ENCODE measurements at regions not wholly inside any gene's neighbourhood (a gene's known extent, or its start where the extent isn't known, plus 50 kb on each side); places are given as distances from the start of the nearest gene placed in this dataset.

- DNase-seq (ENCODE audit: extremely low read depth, low read depth), result no peak
- TF ChIP-seq CTCF (IDR thresholded peaks at IDR 0.05; ENCODE audit: low read depth, low read length), result no peak
These were observed 161.0 kb downstream of the SPATA31D1 start for GRCh38 chr9:82149501-82149946.

GRCh38 chr9:82152181-82152580 is 163.6 kb downstream of the SPATA31D1 start:
- DNase-seq (ENCODE audit: extremely low read depth, low read depth), result no peak
- no peak for TF ChIP-seq CTCF (IDR thresholded peaks at IDR 0.05; ENCODE audit: low read depth, low read length)

GRCh38 chr9:82153032-82153431 is 164.5 kb downstream of the SPATA31D1 start:
- no peak for DNase-seq (ENCODE audit: extremely low read depth, low read depth)
- no peak for TF ChIP-seq CTCF (IDR thresholded peaks at IDR 0.05; ENCODE audit: low read depth, low read length)

- DNase-seq (ENCODE audit: extremely low read depth, low read depth), result no peak
- TF ChIP-seq CTCF (IDR thresholded peaks at IDR 0.05; ENCODE audit: low read depth, low read length), result no peak
These were observed 166.0 kb downstream of the SPATA31D1 start for GRCh38 chr9:82154573-82154972.

GRCh38 chr9:82161876-82162275 is 173.3 kb downstream of the SPATA31D1 start:
- TF ChIP-seq CTCF (IDR thresholded peaks at IDR 0.05; ENCODE audit: low read depth, low read length), result no peak

GRCh38 chr9:82164159-82164558 is 175.6 kb downstream of the SPATA31D1 start:
- TF ChIP-seq CTCF (IDR thresholded peaks at IDR 0.05; ENCODE audit: low read depth, low read length), result no peak
- no peak for DNase-seq (ENCODE audit: extremely low read depth, low read depth)

More at GRCh38 chr9:82161876-82162275, 173.3 kb downstream of the SPATA31D1 start:
- DNase-seq (ENCODE audit: extremely low read depth, low read depth), result no peak

GRCh38 chr9:82167296-82167695 is 178.7 kb downstream of the SPATA31D1 start:
- no peak for TF ChIP-seq CTCF (IDR thresholded peaks at IDR 0.05; ENCODE audit: low read depth, low read length)
- DNase-seq (ENCODE audit: extremely low read depth, low read depth), result no peak
